Thyroid gland (tissue), 4 donors: ENCODE measurements at regions not wholly inside any gene's neighbourhood (a gene's known extent, or its start where the extent isn't known, plus 50 kb on each side); places are given as distances from the start of the nearest gene placed in this dataset.

ENCODE experiments used
- DNase-seq, 2 donors: peaks; one replicate each; pipeline ENCODE4 v3.0.0-alpha.2; 2019
- H3K27ac ChIP-seq, 3 donors: fragments of 200-600 bp; sonication (generic); 1 replicate in 2 of 3; 2 replicates in 1 of 3; pipeline ENCODE4 v1.5.1; 2016 to 2019; ENCODE audit warnings: mild to moderate bottlenecking in 1 of 3, moderate library complexity in 1 of 3
- H3K27me3 ChIP-seq: fragments of 200-600 bp; sonication (generic); one replicate; pipeline ENCODE4 v1.5.1; 2019
- H3K36me3 ChIP-seq, 2 donors: fragments of 200-600 bp; sonication (generic); one replicate each; pipeline ENCODE4 v1.5.1; 2016 to 2019
- H3K4me1 ChIP-seq, 2 donors: fragments of 200-600 bp; sonication (generic); one replicate each; pipeline ENCODE4 v1.5.1; 2017 to 2019
- H3K4me3 ChIP-seq, 3 donors: fragments of 200-600 bp; sonication (generic); replicated peaks in 1 of 3; 1 replicate in 2 of 3; 2 replicates in 1 of 3; pipeline ENCODE4 v1.5.1; 2016; ENCODE audit warnings: mild to moderate bottlenecking in 1 of 3
- H3K9me3 ChIP-seq: fragments of 200-600 bp; sonication (generic); one replicate; pipeline ENCODE4 v1.5.1; 2017
- CTCF ChIP-seq, 6 experiments: fragments of 200-600 bp in 3 of 6; fragments of 450-650 bp in 3 of 6; sonication (generic) in 3 of 6; IDR thresholded peaks; one replicate each; pipeline ENCODE4 v1.5.1; 2016 to 2019; ENCODE audit warnings: antibody characterized with exemption in 6 of 6, mild to moderate bottlenecking in 2 of 6, inconsistent platforms in 1 of 6, moderate library complexity in 1 of 6
- POLR2A ChIP-seq, 2 donors: fragments of 450-650 bp; IDR thresholded peaks; one replicate each; pipeline ENCODE4 v1.6.1; 2017; ENCODE audit warnings: antibody characterized with exemption in 2 of 2, mild to moderate bottlenecking in 2 of 2, moderate library complexity in 1 of 2
- WGBS, 2 donors: methylation state at CpG; one replicate each; pipeline ENCODE4 v1.1.5; 2017; 5-methylcytosine and 5-hydroxymethylcytosine counted together
- intact Hi-C: fragments of 100-400 bp; cut with DNase I; formaldehyde crosslinking; loops from one replicate; pipeline ENCODE4 v1.15.1; 2023

- H3K9me3 ChIP-seq = no peaks in the 10 kb centered on the region
- 95 to 100% methylated on average over 2 to 7 of the region's 9 CpGs for WGBS, 2 donors
- no peak overlapping the region for H3K27ac ChIP-seq
- intact Hi-C loops = no loop called here
- no peak overlapping the region for H3K4me3 ChIP-seq
- H3K36me3 ChIP-seq = no peaks in the 10 kb centered on the region
- H3K27me3 ChIP-seq = peaks cover 5% of the 10 kb centered on the region
- DNase-seq = no peak
- no peak for TF ChIP-seq CTCF (IDR thresholded peaks at IDR 0.05)
- no peak for TF ChIP-seq POLR2A (IDR thresholded peaks at IDR 0.05)
- H3K4me1 ChIP-seq = peaks cover 2 to 3% of the 10 kb centered on the region in 2 donors
Observed at GRCh38 chr10:42928064-42928463, 145.5 kb downstream of the BMS1 start.

- TF ChIP-seq POLR2A (IDR thresholded peaks at IDR 0.05) = no peak
- no peak for TF ChIP-seq CTCF (IDR thresholded peaks at IDR 0.05)
- H3K4me1 ChIP-seq = peaks cover 12 to 13% of the 10 kb centered on the region in 2 donors
- no peak for DNase-seq
- no peaks in the 10 kb centered on the region for H3K36me3 ChIP-seq
- intact Hi-C loops = no loop called here
- H3K9me3 ChIP-seq = no peaks in the 10 kb centered on the region
- no peak overlapping the region for H3K4me3 ChIP-seq
- H3K27me3 ChIP-seq = peaks cover 5% of the 10 kb centered on the region
- 94 to 96% methylated on average over 4 of the region's 4 CpGs for WGBS, 2 donors
- H3K27ac ChIP-seq = no peak overlapping the region
Observed at GRCh38 chr10:42929236-42929635, 146.6 kb downstream of the BMS1 start.

DNA sequence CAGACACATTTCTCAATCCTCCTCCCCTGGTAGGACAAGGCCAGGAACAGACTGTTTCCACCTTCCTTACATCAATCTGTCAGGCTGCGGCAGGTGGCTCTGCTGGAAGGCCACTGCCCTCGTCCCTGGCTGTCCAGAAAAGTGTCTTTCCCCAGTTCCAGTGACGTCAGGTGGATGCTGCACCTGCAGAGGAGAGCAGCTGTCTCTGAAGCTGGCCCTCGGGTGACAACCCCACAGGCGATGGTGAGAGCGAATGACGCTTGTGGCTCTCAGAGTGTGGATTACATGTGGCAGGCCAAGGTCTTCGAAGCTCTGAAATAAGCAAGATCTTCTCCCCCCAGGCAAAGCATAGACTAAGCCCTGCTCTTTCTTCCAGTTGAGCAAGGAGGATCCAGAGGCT lies 146.9 kb upstream of the RET start:
- Histone ChIP-seq H3K27ac (no peak overlapping the region), H3K4me3 (no peak overlapping the region), H3K27me3 (peaks cover 5% of the 10 kb centered on the region), H3K4me1 (peaks cover 12 to 13% of the 10 kb centered on the region in 2 donors), H3K36me3 (no peaks in the 10 kb centered on the region), H3K9me3 (no peaks in the 10 kb centered on the region)
- no peak for DNase-seq
- TF ChIP-seq POLR2A (IDR thresholded peaks at IDR 0.05) = no peak
- TF ChIP-seq CTCF (IDR thresholded peaks at IDR 0.05) = no peak
- WGBS, 2 donors = 90 to 94% methylated on average over 8 of the region's 8 CpGs
- intact Hi-C loops = no loop called here

DNA sequence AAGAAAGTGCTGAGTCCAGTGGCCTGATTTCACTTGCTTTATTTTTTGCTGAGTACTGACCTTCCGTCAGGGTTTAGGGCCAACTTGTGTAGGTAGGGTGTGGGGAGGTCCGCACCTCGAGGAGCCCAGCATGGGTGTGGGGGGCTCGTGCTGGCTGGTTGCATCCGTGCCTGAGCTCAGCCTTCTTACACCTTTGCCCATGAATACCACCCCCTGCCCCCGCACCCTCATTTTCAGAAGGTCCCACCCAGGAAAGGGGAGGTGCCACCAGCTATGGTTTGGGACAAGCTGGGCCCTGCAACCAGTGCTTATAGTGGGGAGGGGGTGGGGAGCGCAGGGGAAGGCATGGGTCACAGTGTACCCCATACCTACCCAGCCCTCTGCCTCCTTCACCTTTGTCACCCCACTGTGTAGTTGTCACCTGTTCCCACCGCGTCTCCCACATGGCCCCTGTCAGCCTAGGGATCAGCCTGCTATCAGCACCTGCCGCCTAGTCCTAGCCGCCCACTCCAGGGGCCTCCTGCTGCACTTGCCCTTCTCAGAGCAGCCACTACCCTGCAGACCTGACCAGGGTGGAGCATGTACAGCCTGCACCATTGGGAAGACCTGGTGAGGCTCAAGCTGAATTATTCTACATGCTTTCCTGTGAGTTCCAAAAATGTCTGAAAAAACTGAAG lies 146.2 kb upstream of the RET start:
- intact Hi-C loops = no loop called here
- H3K4me1 ChIP-seq = peaks cover 12 to 13% of the 10 kb centered on the region in 2 donors
- H3K4me3 ChIP-seq = no peak overlapping the region
- H3K27ac ChIP-seq = no peak overlapping the region
- H3K36me3 ChIP-seq = no peaks in the 10 kb centered on the region
- no peak for DNase-seq
- TF ChIP-seq POLR2A (IDR thresholded peaks at IDR 0.05) (no peak), CTCF (IDR thresholded peaks at IDR 0.05) (no peak)
- H3K27me3 ChIP-seq = peaks cover 5% of the 10 kb centered on the region
- no peaks in the 10 kb centered on the region for H3K9me3 ChIP-seq
- WGBS, 2 donors = 80 to 91% methylated on average over 11 of the region's 11 CpGs

DNA sequence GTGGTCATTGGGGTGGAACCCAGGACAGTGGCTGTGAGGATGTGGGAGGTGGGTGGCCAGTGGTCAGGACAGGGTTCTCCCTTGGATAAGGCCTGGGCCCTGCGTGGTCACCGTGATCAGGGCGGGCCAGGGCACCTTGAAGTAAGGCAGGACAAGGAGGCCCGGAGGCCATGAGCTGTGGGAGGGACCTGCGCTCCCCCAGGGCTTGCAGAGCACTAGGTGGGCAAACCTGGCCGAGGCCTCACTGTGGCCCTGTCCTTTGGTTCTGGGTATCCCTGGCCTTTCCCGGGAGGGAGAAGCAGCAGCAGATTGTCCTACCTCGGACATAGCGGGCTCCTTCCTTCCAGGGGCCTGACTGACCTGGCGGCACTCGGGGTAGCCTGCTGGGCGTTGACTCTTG lies 144.8 kb upstream of the RET start:
- TF ChIP-seq CTCF (IDR thresholded peaks at IDR 0.05) (no peak), POLR2A (IDR thresholded peaks at IDR 0.05) (no peak)
- WGBS, 2 donors = 91 to 97% methylated on average over 6 to 12 of the region's 12 CpGs
- H3K4me3 ChIP-seq = no peak overlapping the region
- no peaks in the 10 kb centered on the region for H3K9me3 ChIP-seq
- H3K4me1 ChIP-seq = peaks cover 12 to 13% of the 10 kb centered on the region in 2 donors
- H3K27ac ChIP-seq = no peak overlapping the region
- intact Hi-C loops = no loop called here
- H3K36me3 ChIP-seq = no peaks in the 10 kb centered on the region
- H3K27me3 ChIP-seq = peaks cover 5% of the 10 kb centered on the region
- DNase-seq = no peak
